Neutrophil (primary cell): ENCODE measurements at regions not wholly inside any gene's neighbourhood (a gene's known extent, or its start where the extent isn't known, plus 50 kb on each side); places are given as distances from the start of the nearest gene placed in this dataset.

Experiments used
- H3K27ac ChIP-seq: fragments of 200-600 bp; sonication (generic); 2 replicates; pipeline ENCODE4 v1.5.1; 2016; ENCODE audit warnings: mild to moderate bottlenecking, moderate library complexity
- H3K27me3 ChIP-seq: fragments of 200-600 bp; sonication (generic); 2 replicates; pipeline ENCODE4 v1.6.0; 2016; ENCODE audit warnings: mild to moderate bottlenecking
- H3K36me3 ChIP-seq: fragments of 200-600 bp; sonication (generic); 2 replicates; pipeline ENCODE4 v1.5.1; 2017
- H3K4me1 ChIP-seq, 2 experiments: fragments of 200-600 bp in 1 of 2; sonication (generic) in 1 of 2; 1 replicate in 1 of 2; 2 replicates in 1 of 2; pipeline versions ENCODE4 v1.5.1 to v1.6.1; 2013 to 2016; ENCODE audit warnings: low read depth in 1 of 2, low read length in 1 of 2, mild to moderate bottlenecking in 1 of 2, moderate library complexity in 1 of 2; ENCODE audit not compliant: control insufficient read depth in 1 of 2, insufficient read depth in 1 of 2
- H3K4me3 ChIP-seq, 2 experiments: fragments of 200-600 bp in 1 of 2; sonication (generic) in 1 of 2; 1 replicate in 1 of 2; 2 replicates in 1 of 2; pipeline ENCODE4 v1.5.1; 2013 to 2016; ENCODE audit warnings: low read depth in 1 of 2, low read length in 1 of 2, mild to moderate bottlenecking in 1 of 2, moderate library complexity in 1 of 2
- H3K9me3 ChIP-seq: fragments of 200-600 bp; sonication (generic); 2 replicates; pipeline ENCODE4 v1.5.1; 2016
- TF ChIP-seq, protein P1 (sequence below): fragments of 200-600 bp; sonication (generic); IDR thresholded peaks from 2 replicates; pipeline ENCODE4 v1.5.1; 2016; ENCODE audit warnings: antibody characterized with exemption

DNA sequence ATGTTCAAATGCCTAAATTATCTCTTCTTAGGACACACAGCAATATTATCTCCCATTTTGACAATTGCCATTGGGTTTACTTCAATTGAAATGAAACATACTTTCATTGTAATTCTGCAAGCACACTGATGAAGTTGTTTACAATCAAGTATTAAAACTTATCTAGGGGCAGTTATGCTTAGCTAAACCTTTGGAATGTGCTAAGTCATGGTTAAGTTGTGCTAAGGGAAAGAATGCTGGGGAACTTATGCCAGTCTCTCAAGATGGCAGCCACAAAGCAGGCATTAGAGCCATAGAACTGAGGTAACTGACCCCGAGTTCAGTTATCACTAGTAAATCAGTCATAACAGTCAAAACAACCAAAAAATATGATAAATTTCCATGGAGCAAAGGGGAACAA, 59.1 kb upstream of the NT5E start:
- no peak overlapping the region for H3K4me3 ChIP-seq
- no peaks in the 10 kb centered on the region for H3K36me3 ChIP-seq
- TF ChIP-seq, protein P1, sequence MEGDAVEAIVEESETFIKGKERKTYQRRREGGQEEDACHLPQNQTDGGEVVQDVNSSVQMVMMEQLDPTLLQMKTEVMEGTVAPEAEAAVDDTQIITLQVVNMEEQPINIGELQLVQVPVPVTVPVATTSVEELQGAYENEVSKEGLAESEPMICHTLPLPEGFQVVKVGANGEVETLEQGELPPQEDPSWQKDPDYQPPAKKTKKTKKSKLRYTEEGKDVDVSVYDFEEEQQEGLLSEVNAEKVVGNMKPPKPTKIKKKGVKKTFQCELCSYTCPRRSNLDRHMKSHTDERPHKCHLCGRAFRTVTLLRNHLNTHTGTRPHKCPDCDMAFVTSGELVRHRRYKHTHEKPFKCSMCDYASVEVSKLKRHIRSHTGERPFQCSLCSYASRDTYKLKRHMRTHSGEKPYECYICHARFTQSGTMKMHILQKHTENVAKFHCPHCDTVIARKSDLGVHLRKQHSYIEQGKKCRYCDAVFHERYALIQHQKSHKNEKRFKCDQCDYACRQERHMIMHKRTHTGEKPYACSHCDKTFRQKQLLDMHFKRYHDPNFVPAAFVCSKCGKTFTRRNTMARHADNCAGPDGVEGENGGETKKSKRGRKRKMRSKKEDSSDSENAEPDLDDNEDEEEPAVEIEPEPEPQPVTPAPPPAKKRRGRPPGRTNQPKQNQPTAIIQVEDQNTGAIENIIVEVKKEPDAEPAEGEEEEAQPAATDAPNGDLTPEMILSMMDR: no peak
- H3K27me3 ChIP-seq: no peaks in the 10 kb centered on the region
- H3K4me1 ChIP-seq: no peaks in the 10 kb centered on the region
- H3K27ac ChIP-seq: no peak overlapping the region
- no peaks in the 10 kb centered on the region for H3K9me3 ChIP-seq

DNA sequence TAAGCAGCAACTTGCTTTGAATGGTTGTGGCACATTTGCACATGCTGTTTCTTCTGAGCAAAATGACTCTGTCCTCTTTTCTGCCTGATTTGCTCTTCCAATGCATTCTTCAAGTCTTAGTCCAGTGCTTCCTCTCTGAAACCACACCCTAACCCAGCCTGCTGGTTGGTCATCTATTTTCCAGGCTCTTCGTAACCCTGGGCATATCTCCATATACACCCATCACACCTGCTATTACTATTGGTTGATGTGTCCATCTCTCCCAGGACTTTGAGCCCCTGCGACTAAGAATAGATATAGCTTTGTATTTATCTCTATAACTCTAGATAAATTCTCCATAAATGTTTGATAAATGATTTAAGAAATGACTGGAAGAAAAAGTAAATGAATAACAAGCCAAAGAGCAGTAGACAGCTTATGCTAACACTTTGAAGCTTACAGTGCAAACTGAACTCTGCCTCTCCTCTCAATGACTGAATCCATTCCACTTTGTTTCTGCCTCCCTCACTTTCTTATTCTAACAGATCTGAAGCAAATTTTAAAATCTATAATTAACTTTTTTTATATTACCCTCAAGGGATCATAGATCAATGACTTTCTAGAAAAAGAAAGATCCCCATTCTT, 59.7 kb upstream of the NT5E start:
- TF ChIP-seq, protein P1: no peak
- Histone ChIP-seq H3K9me3 (no peaks in the 10 kb centered on the region), H3K27me3 (no peaks in the 10 kb centered on the region), H3K27ac (no peak overlapping the region), H3K4me1 (no peaks in the 10 kb centered on the region), H3K36me3 (no peaks in the 10 kb centered on the region), H3K4me3 (no peak overlapping the region)

DNA sequence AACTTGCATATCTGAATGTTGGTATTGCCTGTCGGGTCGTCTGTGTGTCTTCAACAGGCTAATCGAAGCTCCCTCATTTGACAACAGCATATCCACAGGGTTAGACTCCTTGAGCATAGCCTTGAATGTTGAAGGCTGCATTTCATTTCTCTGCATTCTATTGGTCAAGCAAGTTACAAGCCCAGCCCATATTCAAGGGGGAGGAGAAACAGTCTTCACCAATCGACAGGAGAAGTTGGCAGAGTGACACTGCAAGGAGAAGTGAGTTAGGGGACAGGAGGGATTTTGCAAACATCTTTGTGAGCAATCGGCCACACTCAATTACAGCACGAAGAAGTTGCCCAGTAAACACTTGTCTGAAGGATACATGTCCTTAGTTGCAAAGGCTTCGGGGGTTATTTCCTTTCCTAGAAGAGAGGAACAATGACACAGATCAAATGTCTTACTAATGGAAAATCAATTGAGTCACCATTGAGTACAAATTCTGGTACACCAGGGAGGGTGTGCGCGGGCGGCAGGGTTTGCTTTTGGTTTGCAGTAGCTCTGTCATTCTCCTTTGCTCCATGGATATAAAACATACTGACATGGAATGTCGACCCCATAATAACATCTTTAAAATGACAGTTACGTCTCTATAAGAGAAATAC, 60.6 kb upstream of the NT5E start:
- Histone ChIP-seq H3K9me3 (no peaks in the 10 kb centered on the region), H3K27me3 (no peaks in the 10 kb centered on the region), H3K4me1 (no peaks in the 10 kb centered on the region), H3K36me3 (no peaks in the 10 kb centered on the region), H3K4me3 (no peak overlapping the region), H3K27ac (no peak overlapping the region)
- TF ChIP-seq, protein P1: no peak

DNA sequence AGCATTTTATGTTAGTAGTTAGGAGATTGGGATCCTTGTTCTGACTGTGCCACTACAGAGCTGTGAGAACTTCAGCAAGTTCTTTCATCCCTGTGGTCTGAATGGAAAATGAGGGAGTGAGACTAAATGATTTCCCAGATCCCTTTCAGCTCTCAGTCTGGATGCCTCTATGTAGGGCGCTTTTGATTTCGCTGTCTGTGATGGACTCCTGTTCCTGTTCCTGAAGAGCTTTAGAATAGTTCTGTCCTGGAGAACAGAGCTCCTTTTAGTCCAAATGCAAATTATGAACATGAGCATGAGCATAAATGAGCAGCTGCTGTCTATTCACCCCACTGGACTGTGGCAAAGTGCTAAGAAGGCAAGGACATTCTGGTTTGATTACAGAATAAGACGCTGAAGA, 61.4 kb upstream of the NT5E start:
- TF ChIP-seq, protein P1: no peak
- H3K4me3 ChIP-seq: no peak overlapping the region
- no peaks in the 10 kb centered on the region for H3K27me3 ChIP-seq
- H3K27ac ChIP-seq: no peak overlapping the region
- H3K9me3 ChIP-seq: no peaks in the 10 kb centered on the region
- no peaks in the 10 kb centered on the region for H3K36me3 ChIP-seq
- H3K4me1 ChIP-seq: no peaks in the 10 kb centered on the region

DNA sequence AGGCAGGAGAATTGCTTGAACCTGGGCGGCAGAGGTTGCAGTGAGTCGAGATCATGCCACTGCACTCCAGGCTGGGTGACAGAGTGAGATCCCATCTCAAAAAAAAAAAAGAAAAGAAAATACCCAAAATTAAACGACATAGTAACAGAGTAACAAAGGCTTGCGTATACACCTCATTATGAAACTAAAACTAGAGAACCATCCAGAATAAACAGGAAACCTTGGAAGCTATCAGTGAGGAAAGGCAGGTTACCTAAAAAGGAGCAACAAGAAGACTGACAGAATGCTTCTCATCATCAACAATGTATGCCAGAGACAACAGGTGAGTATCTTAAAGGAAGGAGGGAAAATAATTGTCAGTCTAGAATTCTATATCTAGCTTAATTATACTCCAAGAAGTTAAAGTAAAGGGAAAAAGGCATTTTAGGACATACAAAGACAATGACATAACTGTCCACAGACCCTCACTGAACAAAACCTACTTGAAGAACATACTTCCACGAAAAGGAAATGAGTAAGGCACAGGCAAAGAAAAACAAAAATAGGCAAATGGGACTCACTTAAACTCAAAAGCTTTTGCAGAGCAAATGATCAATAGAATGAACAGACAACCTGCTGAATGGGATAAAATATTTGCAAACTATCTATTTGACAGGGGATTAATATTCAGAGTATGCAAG, 64.1 kb upstream of the NT5E start:
- Histone ChIP-seq H3K36me3 (no peaks in the 10 kb centered on the region), H3K27me3 (no peaks in the 10 kb centered on the region), H3K27ac (no peak overlapping the region), H3K9me3 (no peaks in the 10 kb centered on the region), H3K4me1 (no peaks in the 10 kb centered on the region), H3K4me3 (no peak overlapping the region)
- TF ChIP-seq, protein P1: no peak
